C4-2B (cell line): ENCODE measurements at regions not wholly inside any gene's neighbourhood (a gene's known extent, or its start where the extent isn't known, plus 50 kb on each side); places are given as distances from the start of the nearest gene placed in this dataset.
A peak's percentile ranks its signal among the peaks of the same experiment; 100 is the strongest.

Experiments
- H3K27ac ChIP-seq: fragments of 450-650 bp; 2 replicates; pipeline ENCODE4 v1.5.1; 2017
- ZFX ChIP-seq: fragments of 450-650 bp; IDR thresholded peaks from 2 replicates; pipeline ENCODE4 v1.6.1; 2017
- TF ChIP-seq, protein P1 (sequence below): fragments of 450-650 bp; conservative IDR thresholded peaks from 2 replicates; pipeline ENCODE4 v1.5.1; 2017; ENCODE audit warnings: mild to moderate bottlenecking

DNA sequence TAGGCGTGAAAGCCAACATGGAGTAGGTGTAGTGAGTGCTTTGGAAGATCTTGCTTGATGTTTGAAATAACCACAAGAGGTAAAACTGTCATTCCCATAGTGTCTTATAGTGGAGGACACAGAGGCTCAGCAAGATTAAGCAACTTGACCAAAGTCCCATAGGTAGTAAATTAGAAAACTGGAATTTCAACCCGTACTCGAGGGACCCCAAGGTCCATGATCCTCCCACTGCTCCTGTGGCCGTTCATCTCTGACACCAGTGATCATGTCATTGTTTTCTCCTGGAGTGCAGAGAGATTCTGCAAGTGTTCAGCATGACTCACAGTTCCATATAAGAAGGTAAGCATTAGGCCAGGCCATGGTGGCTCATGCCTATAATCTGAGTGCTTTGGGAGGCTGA lies 126.9 kb downstream of the FGF9 start:
- H3K27ac ChIP-seq = no peak overlapping the region
- TF ChIP-seq, protein P1, sequence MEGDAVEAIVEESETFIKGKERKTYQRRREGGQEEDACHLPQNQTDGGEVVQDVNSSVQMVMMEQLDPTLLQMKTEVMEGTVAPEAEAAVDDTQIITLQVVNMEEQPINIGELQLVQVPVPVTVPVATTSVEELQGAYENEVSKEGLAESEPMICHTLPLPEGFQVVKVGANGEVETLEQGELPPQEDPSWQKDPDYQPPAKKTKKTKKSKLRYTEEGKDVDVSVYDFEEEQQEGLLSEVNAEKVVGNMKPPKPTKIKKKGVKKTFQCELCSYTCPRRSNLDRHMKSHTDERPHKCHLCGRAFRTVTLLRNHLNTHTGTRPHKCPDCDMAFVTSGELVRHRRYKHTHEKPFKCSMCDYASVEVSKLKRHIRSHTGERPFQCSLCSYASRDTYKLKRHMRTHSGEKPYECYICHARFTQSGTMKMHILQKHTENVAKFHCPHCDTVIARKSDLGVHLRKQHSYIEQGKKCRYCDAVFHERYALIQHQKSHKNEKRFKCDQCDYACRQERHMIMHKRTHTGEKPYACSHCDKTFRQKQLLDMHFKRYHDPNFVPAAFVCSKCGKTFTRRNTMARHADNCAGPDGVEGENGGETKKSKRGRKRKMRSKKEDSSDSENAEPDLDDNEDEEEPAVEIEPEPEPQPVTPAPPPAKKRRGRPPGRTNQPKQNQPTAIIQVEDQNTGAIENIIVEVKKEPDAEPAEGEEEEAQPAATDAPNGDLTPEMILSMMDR = no peak
- no peak for TF ChIP-seq ZFX

DNA sequence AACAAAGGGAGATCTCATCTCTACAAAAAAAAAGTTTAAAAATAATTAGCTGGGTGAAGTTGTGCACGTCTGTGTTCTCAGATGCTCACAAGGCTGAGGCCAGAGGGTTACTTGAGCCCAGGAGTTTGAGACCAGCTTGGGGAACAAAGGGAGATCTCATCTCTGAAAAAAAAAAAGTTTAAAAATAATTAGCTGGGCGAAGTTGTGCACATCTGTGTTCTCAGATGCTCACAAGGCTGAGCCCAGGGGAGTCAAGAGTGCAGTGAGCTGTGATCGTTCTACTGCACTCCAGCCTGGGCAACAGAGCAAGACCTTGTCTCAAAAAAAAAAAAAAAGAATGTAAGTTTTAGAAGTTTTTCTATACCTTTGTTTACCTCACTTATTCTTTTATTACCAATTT lies 127.3 kb downstream of the FGF9 start:
- H3K27ac ChIP-seq = no peak overlapping the region
- TF ChIP-seq, protein P1 = no peak
- TF ChIP-seq ZFX = no peak

DNA sequence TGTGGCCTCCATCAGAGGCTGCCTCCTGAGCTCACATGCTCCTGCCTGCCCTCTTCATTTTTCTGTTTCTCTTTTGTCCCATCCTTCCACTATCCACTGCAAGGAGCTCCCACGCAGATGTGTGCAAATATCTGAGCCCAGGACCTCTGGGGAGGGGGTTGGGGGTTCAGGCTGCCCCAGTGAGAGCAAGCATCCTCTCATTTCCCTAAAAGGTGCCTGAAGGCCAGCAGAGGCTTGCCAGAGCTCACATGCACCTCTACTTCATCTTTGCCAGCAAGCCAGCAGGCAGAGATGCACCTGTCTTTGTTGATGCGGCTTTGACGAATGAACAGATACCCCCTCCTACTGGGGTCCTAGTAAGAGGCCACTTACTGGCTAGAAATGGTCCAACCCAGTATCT lies 128.8 kb downstream of the FGF9 start:
- no peak for TF ChIP-seq ZFX
- TF ChIP-seq, protein P1 = no peak
- no peak overlapping the region for H3K27ac ChIP-seq

DNA sequence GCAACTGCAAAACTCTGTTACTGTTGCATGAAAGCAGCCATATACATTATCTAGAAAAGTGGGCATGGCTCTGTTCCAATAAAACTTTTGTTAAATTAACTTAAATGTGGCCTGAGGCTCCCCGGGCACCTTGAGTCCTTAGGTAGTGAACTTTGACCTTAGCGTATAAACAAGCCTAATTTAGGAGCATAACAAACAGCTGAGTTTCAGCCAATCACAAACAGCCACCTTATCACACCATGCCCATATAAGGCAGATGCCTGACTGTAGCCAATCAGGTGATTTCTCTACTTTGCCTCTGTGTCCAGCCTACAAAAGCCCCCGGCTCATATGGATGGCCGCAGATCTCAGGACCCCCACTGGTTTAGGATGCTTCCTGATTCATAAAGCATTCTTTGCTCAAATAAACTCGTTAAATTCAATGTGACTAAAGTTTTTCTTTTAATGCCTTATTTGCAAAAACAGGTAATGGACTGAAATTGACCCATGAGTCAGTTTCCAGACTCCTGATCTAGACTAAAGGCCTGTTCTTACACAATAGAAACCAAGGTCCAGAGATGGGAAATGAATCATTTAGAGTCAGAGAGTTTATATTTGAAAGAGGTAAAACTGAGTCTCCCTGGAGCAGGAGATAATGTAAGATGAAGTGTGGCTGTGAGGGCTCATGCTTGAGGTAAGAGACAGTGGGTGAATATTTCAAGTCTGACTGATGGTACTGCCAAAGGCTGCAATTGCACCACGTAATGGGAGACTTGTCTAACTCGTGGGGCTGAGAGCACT lies 130.2 kb downstream of the FGF9 start:
- no peak overlapping the region for H3K27ac ChIP-seq
- TF ChIP-seq, protein P1 = no peak
- TF ChIP-seq ZFX = no peak

DNA sequence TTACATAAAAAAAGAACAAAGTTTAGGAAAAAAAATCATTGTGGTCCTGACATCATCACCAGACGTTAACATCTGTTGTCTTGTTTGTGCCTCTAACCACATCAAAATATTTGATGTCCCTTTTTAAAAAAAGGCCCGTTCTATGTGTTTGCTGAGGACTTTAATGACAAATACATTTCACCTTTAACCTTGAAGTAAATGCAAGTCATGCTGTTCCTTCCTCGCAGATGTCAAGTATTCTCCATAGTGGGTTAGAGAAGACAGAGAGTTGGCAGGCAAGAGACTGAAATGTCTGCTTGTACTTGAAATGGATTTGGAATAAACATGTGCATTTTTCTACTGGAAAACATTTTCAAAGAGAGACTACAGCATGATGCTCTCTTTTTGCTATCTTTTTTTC lies 134.9 kb downstream of the FGF9 start:
- no peak overlapping the region for H3K27ac ChIP-seq
- TF ChIP-seq, protein P1 = no peak
- TF ChIP-seq ZFX = no peak

DNA sequence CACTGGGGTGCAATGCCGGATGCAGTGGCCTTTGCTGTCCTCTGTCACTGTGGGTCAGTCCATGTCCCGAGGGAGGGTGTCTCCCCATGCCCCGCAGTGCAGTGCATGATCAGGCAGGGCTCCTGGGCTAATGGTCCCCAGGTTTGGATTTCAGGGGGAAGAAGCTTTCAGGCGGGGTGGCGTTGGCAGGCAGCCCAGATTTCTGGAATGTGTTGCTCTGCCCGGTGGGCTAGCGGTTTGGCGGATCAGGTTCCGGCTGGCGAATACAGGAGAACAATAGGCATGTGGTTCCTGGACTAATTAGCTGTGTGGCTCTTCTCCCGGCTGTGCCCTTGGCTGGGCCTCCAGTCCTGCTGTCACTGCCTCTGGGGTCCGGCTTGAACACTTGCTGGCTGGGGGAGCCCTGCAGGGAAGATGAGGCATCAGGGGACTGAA lies 141.3 kb downstream of the FGF9 start:
- H3K27ac ChIP-seq = no peak overlapping the region
- no peak for TF ChIP-seq ZFX

DNA sequence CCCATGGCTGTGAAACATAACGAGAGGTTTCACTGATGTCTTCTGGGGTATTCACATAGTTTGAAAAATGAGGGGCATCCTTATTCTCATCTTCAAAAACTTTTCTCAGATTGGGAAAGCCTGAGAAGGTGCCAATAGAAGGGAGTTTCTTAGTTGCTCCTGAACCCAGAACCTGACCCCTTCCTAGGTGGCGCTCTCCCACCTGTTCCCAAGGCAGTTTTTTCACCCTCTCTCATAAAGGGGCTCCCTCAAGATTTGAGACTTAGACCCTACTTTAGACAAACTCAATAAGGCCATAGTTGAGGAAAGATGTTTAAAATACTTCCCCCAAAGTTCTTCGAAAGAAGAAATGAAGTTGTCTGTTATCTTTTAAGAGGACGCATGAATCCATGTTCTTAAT lies 142.2 kb downstream of the FGF9 start:
- H3K27ac ChIP-seq = no peak overlapping the region
- TF ChIP-seq, protein P1 = peak; percentile 66
- TF ChIP-seq ZFX = no peak

DNA sequence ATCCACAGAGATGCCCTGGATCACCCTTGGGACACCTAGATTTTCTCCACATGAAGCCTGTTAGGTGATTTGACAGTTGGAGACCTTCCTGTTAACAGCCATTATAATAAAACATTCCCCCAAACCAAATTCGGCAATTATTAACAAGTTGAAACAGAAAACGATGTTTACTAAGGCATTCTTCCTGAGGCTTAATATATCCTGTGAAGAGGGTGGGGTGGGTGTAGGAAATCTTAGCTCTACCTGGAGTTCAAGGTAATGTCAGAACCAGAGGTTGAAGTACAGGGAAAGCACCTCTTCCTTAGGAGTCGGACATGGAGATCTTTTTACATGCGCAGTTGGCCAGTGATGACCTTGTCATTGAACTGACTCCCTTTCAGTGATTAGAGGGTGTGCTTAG lies 143.0 kb downstream of the FGF9 start:
- no peak for TF ChIP-seq ZFX
- TF ChIP-seq, protein P1 = no peak

More for the DNA sequence above, 143.0 kb downstream of the FGF9 start:
- no peak overlapping the region for H3K27ac ChIP-seq
